SKM-1 (cell line): ENCODE measurements at regions not wholly inside any gene's neighbourhood (a gene's known extent, or its start where the extent isn't known, plus 50 kb on each side); places are given as distances from the start of the nearest gene placed in this dataset.

Source experiments
- DNase-seq: peaks from one replicate; lab custom pipeline; 2025; ENCODE audit not compliant: unreplicated experiment; lab: John Stamatoyannopoulos, UW

DNA sequence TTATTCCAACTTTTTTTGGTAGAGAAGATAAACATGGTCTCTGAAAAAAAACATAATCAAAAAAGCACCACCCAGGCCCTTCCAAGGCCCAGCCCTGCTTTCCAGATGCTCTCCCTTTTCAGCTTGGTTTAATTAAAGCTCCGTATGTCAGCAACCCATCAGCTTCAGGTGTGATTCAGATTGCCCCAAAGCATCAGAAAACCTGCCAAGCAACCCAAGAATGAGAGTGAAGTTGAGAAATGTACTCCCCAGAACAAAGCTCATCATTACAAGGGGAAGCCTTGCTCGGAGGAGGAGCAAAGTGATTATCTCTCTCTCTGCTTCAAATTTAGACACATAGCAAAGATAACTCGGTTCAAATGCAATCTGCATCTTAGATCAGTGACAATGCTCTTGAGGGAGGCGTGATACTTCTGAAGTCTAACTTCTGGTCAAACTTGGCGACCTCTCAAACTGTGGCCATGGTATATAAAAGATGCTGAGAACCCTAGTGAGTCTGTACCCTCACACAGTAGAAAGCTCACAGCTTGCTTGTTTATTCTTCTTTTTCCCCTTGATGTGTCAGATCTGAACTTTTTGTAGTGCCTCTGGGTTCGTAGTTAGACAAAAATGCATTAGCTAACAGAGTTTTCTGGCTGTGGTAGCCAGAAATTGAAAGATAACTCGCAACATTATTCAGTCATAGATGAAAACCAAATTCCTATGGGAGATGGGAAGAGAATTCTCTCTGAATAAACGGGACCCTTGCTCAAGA lies 63.3 kb upstream of the ZC3H11B start:
- DNase-seq = no peak

DNA sequence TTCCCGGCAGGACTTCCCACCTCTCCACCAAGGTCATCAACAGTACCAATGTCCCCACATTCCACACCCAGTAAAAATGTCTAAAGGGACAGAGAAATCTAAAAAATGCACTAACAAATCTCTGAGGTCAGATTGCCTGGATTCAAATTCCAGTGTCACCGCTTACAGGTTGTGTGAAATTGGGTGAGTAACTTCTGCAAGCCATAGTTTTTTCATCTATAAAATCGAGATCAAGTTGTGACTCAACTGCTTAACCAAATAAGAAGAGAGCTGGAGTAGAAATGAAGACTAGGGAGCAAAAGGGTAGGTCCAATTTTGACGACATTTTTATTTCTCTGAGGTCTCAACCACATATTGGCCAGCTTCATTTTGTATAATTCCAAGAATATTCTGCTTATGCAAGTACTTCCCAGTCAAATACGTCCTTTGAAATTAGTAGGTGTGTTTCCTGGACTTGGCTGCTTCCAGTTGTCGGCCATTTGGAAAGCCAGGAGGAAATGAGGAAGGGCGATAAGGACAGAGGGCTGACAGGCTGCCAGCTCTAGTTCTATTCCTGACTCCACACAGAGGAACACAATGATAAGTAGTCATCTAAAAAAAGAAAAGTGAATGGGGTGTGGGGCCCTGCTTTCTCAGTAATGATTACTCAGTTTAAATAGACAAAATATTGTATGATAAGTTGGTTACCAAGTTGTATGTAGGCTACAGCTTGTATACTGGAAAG lies 57.7 kb upstream of the ZC3H11B start:
- DNase-seq = no peak

DNA sequence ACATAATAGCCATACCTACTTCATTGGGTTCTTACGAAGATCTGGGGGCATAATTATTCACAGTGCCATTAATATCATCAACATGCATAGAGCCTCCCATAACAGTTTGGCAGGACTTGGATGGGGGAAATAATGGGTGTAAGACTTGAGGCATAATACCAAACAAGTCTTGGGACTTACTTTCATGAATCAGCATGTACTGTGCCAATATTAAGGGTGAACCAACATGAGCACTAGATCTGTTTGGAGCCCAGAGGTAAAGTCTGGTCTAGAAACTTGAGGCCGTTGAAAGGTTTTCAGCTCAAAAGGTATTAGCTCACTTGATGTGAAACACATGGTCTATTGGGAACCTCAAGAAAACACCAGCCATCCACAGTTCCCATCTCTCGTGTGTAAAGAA lies 56.7 kb upstream of the ZC3H11B start:
- no peak for DNase-seq

DNA sequence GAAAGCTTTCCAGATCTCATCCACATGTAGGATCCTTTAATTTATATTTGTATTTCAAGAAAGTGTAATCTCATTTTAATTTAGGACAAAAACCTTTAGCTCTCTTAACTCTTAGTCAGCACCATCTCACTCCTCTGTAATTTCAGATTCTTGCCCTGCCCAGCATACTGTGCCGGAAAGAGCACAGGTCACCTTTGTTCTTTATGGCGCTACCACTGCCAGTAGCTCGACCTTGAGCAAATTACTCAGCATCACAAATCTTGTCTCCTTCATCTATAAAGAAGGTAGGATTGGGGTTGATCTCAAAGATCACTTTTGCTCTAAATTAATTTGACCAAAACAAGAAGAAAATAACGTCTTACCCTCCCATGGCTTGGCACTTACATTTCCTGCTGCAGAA lies 56.1 kb upstream of the ZC3H11B start:
- no peak for DNase-seq

DNA sequence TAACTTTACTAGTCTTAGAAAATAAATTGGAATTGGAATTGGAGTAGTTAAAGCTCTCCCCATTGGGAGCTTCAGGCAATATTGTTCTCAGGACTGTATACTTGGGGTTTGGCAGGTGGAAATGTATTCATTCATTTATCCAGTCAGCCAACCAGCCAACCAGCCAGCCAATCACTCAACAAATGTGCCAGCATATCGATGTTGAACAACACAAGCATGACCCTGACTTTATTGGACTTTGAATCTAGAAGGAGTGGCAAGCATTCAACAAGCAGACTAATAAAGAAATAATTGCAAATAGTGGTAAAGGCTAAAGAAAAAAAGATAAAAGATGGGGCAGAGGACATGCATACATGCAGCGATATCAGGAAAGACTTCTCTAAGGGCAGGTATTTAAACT lies 55.5 kb upstream of the ZC3H11B start:
- DNase-seq = no peak

DNA sequence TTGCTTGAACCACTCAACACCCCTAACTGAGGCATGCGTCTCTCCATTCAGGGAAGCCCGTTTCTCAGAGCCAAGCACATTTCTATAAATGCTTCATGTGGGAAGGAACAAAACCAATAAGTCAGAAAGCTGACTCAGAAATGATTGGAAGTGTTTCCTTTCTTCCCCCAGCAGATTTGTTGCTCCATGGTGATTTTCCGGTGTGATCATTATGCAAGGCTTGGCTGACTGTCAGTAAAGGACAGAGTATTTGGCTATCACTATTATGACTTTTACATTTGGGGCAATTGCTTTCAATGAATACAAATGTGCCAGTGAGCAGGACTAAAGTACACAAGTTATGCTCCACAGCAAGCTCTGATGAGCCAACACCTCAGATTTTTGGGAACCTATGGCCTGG lies 53.3 kb upstream of the ZC3H11B start:
- no peak for DNase-seq

DNA sequence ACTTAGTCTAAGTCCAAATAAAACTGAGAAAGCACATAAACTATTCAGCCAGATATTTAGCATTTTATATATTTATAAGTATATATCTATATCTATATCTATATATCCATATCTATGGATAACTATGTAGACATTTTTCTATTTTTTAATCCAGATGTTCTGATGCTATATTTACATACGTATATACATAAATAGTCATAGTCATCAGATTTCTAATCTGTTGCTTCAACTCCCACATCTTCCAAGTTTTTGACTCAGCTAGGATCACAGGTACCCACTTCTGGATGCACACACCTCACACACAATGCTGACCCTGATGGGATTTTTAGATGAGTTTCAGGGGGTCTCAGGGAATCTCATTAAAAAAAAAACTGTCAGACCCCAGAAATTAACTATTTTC lies 52.2 kb upstream of the ZC3H11B start:
- no peak for DNase-seq

DNA sequence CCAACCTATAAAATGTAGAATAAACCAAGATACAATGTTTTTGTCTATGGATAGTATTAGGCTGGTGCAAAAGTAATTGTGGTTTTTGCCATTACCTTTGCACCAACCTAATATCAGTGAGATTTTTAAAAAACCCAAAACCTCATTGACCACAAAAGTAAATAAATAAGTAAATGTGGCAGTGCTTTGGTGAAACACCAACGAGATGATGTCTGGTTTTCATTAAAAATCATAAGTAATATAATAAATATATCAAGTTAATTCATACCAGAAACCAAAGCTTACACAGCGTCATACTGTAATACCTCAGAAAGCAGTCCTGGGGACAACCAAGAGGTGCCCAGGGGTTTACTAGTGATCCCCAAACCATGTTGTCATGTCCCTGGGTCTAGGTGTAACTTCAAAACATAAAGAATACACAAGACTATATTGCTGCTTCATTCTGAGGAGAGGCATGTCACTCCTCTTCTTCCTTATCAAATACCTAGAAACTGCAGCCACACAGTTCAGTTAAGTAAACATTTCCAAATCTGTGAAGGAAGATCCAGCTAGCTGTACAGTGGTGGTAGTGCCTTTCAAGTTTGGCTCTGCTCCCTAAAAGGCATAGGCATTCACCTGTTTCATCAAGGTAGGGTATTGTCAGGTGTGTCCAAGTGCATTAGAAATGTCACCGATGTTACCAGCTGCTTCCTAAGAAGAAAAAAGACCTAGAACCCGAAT lies 51.6 kb upstream of the ZC3H11B start:
- DNase-seq = no peak
